ENCODE measurements at regions not wholly inside any gene's neighbourhood (a gene's known extent, or its start where the extent isn't known, plus 50 kb on each side); places are given as distances from the start of the nearest gene placed in this dataset.

- in situ Hi-C loops (cut with MboI; ENCODE audit: low sequenced_read_pairs, unreplicated experiment) = no loop called here
- no peak for DNase-seq (ENCODE audit: low spot score)
- TF ChIP-seq CTCF (IDR thresholded peaks at IDR 0.05; ENCODE audit: borderline replicate concordance, control extremely low read depth, extremely low read depth, insufficient read depth, missing control alignments) = no peak
These were observed 304.8 kb upstream of the TLE4 start for GRCh38 chr9:79266986-79267385.

GRCh38 chr9:79268806-79269205 lies 303.0 kb upstream of the TLE4 start:
- TF ChIP-seq CTCF (IDR thresholded peaks at IDR 0.05; ENCODE audit: borderline replicate concordance, control extremely low read depth, extremely low read depth, insufficient read depth, missing control alignments) = no peak
- in situ Hi-C loops (cut with MboI; ENCODE audit: low sequenced_read_pairs, unreplicated experiment) = no loop called here
- DNase-seq (ENCODE audit: low spot score) = no peak

GRCh38 chr9:79273311-79273710 lies 298.5 kb upstream of the TLE4 start:
- in situ Hi-C loops (cut with MboI; ENCODE audit: low sequenced_read_pairs, unreplicated experiment) = no loop called here
- DNase-seq (ENCODE audit: low spot score) = no peak
- no peak for TF ChIP-seq CTCF (IDR thresholded peaks at IDR 0.05; ENCODE audit: borderline replicate concordance, control extremely low read depth, extremely low read depth, insufficient read depth, missing control alignments)

GRCh38 chr9:79279356-79279755 lies 292.4 kb upstream of the TLE4 start:
- no peak for DNase-seq (ENCODE audit: low spot score)
- in situ Hi-C loops (cut with MboI; ENCODE audit: low sequenced_read_pairs, unreplicated experiment) = no loop called here
- no peak for TF ChIP-seq CTCF (IDR thresholded peaks at IDR 0.05; ENCODE audit: borderline replicate concordance, control extremely low read depth, extremely low read depth, insufficient read depth, missing control alignments)

GRCh38 chr9:79280691-79281090 lies 291.1 kb upstream of the TLE4 start:
- in situ Hi-C loops (cut with MboI; ENCODE audit: low sequenced_read_pairs, unreplicated experiment) = no loop called here
- TF ChIP-seq CTCF (IDR thresholded peaks at IDR 0.05; ENCODE audit: borderline replicate concordance, control extremely low read depth, extremely low read depth, insufficient read depth, missing control alignments) = no peak
- no peak for DNase-seq (ENCODE audit: low spot score)

- no peak for DNase-seq (ENCODE audit: low spot score)
- TF ChIP-seq CTCF (IDR thresholded peaks at IDR 0.05; ENCODE audit: borderline replicate concordance, control extremely low read depth, extremely low read depth, insufficient read depth, missing control alignments) = no peak
- in situ Hi-C loops (cut with MboI; ENCODE audit: low sequenced_read_pairs, unreplicated experiment) = no loop called here
These were observed 287.7 kb upstream of the TLE4 start for GRCh38 chr9:79284081-79284480.
